Esophagus mucosa (tissue), 1 donor: ENCODE measurements at regions not wholly inside any gene's neighbourhood (a gene's known extent, or its start where the extent isn't known, plus 50 kb on each side); places are given as distances from the start of the nearest gene placed in this dataset.

Source experiments
- ATAC-seq: fragments of 200-7000 bp; cut with Tn5 transposase; one replicate; pipeline ENCODE4 v1.9.1; 2020
- donor health status: DM: yes; HTN: yes; CAD: no.

GRCh38 chr22:48748113-48748859, 1079.4 kb downstream of the BRD1 start:
- no peak for ATAC-seq

GRCh38 chr22:48746789-48747425, 1080.8 kb downstream of the BRD1 start:
- no peak for ATAC-seq

- ATAC-seq: no peak
Observed at GRCh38 chr22:48745842-48746788, 1081.6 kb downstream of the BRD1 start.

GRCh38 chr22:48744967-48745841, 1082.5 kb downstream of the BRD1 start:
- ATAC-seq: no peak

GRCh38 chr22:48744283-48744641, 1083.4 kb downstream of the BRD1 start:
- ATAC-seq: no peak

GRCh38 chr22:48743601-48744282, 1083.9 kb downstream of the BRD1 start:
- no peak for ATAC-seq

- ATAC-seq: no peak
Observed at GRCh38 chr22:48742556-48743343, 1084.9 kb downstream of the BRD1 start.

- ATAC-seq: no peak
Observed at GRCh38 chr22:48742191-48742555, 1085.5 kb downstream of the BRD1 start.

GRCh38 chr22:48741540-48741939, 1086.1 kb downstream of the BRD1 start:
- ATAC-seq: no peak

GRCh38 chr22:48740731-48741405, 1086.8 kb downstream of the BRD1 start:
- ATAC-seq: no peak

- no peak for ATAC-seq
Observed at GRCh38 chr22:48740086-48740730, 1087.5 kb downstream of the BRD1 start.

- ATAC-seq: no peak
Observed at GRCh38 chr22:48739348-48740085, 1088.2 kb downstream of the BRD1 start.

GRCh38 chr22:48738204-48738980, 1089.3 kb downstream of the BRD1 start:
- no peak for ATAC-seq

GRCh38 chr22:48737461-48738203, 1090.0 kb downstream of the BRD1 start:
- no peak for ATAC-seq

- ATAC-seq: no peak
Observed at GRCh38 chr22:48736593-48737460, 1090.8 kb downstream of the BRD1 start.

- no peak for ATAC-seq
Observed at GRCh38 chr22:48734961-48735360, 1092.7 kb downstream of the BRD1 start.
